Fibroblast of the aortic adventitia (primary cell): ENCODE measurements at regions not wholly inside any gene's neighbourhood (a gene's known extent, or its start where the extent isn't known, plus 50 kb on each side); places are given as distances from the start of the nearest gene placed in this dataset.
"Not testable (repeated sequence)": the region's sequence is repeated elsewhere in the genome, so short reads cannot be mapped to it uniquely, and the experiment has no call there.

Source experiments
- DNase-seq: peaks from one replicate; pipeline ENCODE4 v3.0.0-alpha.2; 2010; ENCODE audit warnings: low read depth
- H3K4me3 ChIP-seq: 2 replicates; pipeline ENCODE4 v1.5.1; 2011; ENCODE audit warnings: low read depth, mild to moderate bottlenecking, control low read depth, low read length, moderate library complexity
- TF ChIP-seq, protein P1 (sequence below): IDR thresholded peaks from 2 replicates; pipeline ENCODE4 v1.5.1; 2011; ENCODE audit warnings: mild to moderate bottlenecking, low read length, control low read depth, inconsistent platforms; ENCODE audit not compliant: insufficient read depth

DNA sequence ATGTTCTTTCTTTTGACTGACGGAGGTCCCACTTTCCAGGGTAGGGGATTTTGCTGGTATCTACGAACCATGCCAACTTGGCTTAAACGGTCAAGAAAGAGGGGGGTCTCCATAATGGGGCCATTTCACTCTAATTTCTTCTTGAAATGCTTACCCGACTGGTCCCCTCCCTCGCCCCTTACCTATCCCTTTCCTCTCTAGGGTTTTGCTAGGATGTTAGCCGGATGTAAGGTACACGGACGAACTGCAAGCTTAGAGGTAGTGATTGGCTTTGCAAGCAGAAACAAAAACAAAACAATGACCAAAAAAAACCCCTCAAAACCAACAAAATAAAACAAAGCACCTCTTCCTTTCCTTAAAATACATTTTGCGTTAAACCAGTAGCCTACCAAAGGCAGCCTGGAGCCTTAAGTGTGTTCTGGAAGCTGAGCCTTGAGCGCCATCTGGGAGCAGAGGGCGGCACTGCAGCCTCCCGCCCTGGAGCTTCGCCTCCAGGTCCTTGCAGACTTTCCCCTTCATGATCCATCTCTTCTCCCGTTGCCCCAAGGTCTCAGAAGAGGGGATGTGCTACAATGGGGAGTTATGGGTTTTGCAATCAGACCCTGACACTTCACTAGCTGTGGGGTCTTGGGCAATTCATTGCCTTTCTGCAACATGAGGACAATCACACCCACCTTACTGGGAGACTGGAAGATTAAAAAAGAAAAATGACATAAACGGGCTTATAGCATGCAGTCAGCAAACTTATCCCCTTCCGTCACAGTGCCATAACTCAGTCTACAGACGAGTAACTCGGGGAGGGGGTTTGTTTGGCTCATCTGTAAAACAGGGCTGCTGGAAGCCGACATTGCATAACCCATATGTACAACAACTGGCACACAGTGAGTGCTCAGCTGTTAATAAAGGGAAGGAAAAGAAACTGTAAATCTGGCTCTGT, 125.9 kb upstream of the RRN3 start:
- H3K4me3 ChIP-seq = not testable (repeated sequence)
- peak; percentile 12 for DNase-seq
- TF ChIP-seq, protein P1, sequence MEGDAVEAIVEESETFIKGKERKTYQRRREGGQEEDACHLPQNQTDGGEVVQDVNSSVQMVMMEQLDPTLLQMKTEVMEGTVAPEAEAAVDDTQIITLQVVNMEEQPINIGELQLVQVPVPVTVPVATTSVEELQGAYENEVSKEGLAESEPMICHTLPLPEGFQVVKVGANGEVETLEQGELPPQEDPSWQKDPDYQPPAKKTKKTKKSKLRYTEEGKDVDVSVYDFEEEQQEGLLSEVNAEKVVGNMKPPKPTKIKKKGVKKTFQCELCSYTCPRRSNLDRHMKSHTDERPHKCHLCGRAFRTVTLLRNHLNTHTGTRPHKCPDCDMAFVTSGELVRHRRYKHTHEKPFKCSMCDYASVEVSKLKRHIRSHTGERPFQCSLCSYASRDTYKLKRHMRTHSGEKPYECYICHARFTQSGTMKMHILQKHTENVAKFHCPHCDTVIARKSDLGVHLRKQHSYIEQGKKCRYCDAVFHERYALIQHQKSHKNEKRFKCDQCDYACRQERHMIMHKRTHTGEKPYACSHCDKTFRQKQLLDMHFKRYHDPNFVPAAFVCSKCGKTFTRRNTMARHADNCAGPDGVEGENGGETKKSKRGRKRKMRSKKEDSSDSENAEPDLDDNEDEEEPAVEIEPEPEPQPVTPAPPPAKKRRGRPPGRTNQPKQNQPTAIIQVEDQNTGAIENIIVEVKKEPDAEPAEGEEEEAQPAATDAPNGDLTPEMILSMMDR = peak; percentile 67

DNA sequence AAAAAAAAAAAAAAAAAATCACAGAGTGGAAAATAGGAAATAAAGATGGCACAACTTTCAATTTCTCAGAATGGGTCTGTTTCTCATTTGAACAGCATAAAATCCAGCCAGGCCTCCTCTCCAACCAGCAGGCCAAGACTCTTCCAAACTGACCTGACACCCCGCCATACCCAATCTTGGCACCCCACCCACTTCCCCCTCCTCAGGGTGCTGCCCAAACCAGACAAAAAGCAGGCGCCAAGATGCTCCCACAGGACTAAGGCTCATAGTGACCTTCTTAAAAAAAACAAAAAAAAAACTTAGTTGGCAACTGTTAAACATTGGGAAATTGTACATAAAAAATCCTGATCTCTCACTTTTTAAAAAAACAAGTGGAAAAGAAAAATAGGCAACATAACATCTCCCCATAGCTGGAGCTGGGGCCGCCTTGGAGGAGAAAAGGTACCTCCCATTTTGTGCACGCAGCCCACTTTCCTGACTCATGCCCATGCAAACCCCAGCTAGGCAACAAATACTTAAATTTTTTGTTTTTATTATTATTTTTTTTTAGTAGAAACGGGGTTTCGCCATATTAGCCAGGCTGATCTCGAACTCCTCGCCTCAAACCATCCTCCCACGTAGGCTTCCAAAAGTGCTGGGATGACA, 124.9 kb upstream of the RRN3 start:
- DNase-seq = peak; percentile 0
- H3K4me3 ChIP-seq = not testable (repeated sequence)

DNA sequence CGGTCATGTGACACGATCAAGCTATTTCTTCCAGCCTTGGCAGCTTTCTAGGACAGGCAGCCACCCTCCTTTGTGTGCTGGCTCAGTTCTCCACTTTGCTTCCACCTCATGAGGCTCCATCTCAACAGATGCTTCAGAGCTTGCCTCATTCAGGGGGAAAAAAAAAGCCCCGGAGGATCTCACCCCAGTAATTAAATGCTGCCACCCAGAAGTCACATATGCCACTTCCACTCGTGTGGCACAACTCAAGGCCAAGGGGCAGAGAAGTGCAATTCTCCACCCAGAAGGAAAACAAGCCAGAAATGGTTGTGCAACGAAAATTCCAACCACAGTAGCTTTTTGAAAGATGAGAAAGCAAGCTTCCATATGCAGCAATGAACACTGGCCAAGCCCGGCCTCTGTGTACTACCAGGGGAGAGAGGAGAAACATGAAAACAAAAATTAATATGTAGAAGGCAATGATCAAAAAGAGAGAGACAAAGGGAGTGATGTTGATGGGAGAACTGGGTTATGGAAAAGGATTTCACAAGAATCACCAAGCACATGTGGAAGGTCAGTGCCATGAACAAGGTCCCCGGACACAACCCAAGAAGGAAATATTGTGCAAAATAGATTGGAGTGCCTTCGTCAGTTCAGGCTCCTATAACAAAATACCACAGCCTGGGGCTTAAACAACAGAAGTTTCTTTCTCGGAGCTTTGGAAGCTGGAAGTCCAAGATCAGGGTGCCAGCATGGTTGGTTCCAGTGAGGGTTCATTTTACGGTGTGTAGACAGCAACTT, 113.3 kb upstream of the RRN3 start:
- not testable (repeated sequence) for H3K4me3 ChIP-seq
- DNase-seq = peak; percentile 24

DNA sequence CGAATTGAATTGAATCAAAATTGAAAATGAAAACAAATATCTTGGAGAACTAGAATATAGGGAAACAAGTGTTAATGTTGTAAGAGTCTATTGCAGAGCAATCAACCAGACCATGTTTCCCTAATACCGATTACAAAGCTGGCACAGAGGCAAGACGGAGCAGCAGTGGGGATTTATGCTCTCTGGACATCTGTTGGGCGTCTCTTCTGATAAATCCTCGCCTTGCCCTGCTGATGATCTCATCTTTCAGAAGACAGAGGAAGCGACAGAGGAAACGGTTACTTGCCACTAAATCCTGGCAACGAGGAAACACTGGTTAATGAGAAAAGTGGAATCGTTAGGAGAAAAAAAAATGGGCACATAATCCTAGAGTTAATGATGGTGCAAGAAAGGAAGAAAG, 112.4 kb upstream of the RRN3 start:
- H3K4me3 ChIP-seq, DNase-seq: not testable (repeated sequence)

DNA sequence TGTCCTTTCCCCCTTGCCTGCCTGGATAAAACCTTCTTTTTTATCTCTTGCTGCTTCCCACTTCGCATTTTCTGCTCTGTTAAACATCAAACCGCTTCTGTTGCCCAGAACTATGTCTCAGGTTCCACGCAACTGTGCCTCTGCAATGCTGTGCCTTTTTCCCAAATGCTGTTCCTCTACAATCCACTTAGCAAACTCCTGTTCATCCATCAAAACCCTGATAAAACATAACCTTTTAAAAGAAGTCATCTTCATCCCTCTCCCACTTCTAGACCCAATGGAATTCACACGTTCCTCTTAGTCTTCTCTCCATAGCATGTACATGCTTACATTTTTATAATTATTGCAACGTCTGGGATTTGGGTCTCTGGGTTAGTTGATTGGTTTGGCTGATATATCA, 111.9 kb upstream of the RRN3 start:
- DNase-seq, H3K4me3 ChIP-seq: not testable (repeated sequence)

DNA sequence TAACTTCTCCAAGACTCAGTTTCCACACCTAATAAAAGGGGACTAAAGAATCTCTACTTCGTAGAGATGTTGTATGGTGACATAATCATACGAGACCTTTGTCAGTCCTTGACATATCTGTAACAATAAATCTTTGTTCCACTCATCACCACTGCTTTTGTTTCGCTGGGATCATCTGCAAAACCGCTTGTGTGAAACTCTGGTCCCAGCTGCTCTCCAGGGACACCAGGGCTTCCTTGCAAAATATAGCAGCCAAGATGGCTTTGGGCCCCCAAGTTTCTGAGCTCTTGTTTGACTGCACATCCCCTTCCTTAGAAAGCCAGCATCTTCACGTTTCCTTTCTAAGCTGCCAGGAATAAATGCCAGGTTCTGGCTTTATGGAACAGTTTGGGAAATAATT, 110.5 kb upstream of the RRN3 start:
- DNase-seq, H3K4me3 ChIP-seq: not testable (repeated sequence)

DNA sequence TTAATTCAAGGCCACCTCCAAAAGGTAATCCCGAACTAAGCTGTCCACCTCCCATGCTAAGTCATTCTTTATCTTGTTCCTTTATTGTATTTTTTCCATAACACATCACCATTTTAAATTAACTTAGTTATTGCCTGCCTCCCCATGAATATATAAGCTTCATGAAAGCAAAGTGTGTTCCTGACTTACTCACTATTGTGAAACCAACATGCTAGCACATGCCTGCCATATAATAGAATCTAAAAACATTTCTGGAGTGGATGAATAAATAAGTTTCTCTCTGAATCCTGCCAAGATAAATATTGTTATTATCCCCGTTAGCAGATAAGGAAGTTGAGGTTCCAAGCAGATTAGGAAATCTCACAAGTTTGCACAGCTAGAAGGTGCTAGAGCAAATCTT, 98.7 kb upstream of the RRN3 start:
- peak; percentile 9 for DNase-seq

DNA sequence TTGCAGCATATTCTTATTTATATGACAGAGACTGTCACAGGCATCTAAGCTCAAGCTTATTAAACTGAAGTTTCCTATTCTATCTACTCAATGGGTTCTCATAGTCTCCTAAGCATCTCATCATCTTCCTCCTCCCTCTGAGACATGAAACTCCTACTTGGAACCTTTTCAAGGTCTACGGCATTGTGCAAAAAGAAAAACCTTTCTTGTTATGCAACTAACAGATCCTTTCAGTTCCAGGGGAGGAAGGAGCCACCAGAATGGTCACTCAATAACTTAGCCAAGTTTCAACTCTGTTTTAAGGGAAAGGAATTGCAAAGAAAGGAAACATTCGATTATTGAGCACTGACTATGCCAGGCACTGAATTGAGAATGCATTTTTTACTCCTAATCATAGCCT, 98.1 kb upstream of the RRN3 start:
- not testable (repeated sequence) for H3K4me3 ChIP-seq, DNase-seq

More for the DNA sequence above, 98.7 kb upstream of the RRN3 start:
- not testable (repeated sequence) for H3K4me3 ChIP-seq

DNA sequence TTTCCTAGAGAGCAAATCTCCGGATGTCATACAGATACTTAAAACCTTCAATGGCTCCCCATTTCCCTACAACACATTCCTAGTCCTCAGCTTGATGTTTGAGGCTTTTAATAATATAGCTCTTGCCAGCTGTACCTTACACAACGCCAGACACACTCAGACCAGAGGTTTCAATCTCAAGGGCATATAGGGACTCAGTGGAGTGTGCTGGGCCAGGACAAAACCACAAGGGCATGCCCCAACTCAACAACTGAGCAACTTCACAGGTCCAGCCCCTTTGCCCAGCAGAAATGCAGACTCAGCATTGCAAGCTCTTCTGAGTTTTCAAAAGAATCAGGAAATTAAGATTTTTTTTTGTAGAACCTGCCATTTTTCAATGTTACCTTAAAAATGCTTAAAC, 95.4 kb upstream of the RRN3 start:
- H3K4me3 ChIP-seq, DNase-seq: not testable (repeated sequence)
